ENCODE measurements at regions not wholly inside any gene's neighbourhood (a gene's known extent, or its start where the extent isn't known, plus 50 kb on each side); places are given as distances from the start of the nearest gene placed in this dataset.

GRCh38 chr16:88319116-88319965, 63.4 kb upstream of the ZNF469 start:
- Histone ChIP-seq H3K9ac (ENCODE audit: low read depth in 1 of 3, low read length in 3 of 3) (no peak overlapping the region), H3K36me3 (ENCODE audit: control insufficient read depth in 3 of 3, insufficient read depth in 3 of 3, low read length in 3 of 3) (no peaks in the 10 kb centered on the region), H3K27me3 (ENCODE audit: control insufficient read depth in 3 of 3, insufficient read depth in 3 of 3, low read length in 3 of 3) (peaks cover 5 to 22% (median 17%) of the 10 kb centered on the region in 3 donors), H3K4me3 (ENCODE audit: low read length in 3 of 3) (no peak overlapping the region), H3K9me3 (ENCODE audit: control insufficient read depth in 3 of 3, low read length in 3 of 3) (no peaks in the 10 kb centered on the region), H3K27ac (ENCODE audit: low read depth, low read length) (no peak overlapping the region), H3K4me1 (ENCODE audit: control insufficient read depth in 3 of 3, insufficient read depth in 3 of 3, low read length in 3 of 3) (peaks cover 6 to 16% (median 9%) of the 10 kb centered on the region in 3 donors)

DNA sequence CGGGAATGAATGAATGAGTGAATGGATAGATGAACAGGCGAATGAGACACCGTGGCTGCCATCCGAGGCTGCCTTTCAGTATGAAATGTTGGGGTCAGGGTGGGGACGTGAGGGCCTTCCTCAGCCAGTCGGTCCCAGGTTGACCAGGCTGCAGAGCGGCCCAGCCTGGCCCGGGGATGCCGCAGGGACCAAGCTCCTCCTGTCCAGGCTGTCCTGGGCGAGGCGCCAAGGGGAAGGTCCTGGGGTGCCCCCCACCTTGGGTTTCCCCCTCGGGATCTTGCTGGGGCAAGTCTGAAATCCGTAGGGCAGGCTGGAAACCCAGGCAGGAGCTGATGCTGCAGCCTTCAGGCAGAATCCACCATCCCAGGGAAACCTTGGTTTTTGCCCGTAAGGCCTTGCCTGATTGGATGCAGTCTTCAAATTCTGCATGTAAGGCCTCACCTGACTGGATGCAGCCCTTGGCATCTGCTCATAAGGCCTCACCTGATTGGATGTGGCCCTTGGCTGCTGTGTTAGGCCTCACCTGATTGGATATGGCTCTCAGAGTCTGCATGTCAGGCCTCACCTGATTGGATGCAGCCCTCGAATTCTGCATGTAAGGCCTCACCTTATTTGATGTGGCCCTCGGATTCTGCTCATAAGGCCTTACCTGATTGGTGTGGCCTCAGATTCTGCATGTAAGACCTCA, 61.7 kb upstream of the ZNF469 start:
- Histone ChIP-seq H3K4me3 (ENCODE audit: low read length in 3 of 3) (no peak overlapping the region), H3K4me1 (ENCODE audit: control insufficient read depth in 3 of 3, insufficient read depth in 3 of 3, low read length in 3 of 3) (peaks cover 6 to 16% (median 9%) of the 10 kb centered on the region in 3 donors), H3K27ac (ENCODE audit: low read depth, low read length) (no peak overlapping the region), H3K9ac (ENCODE audit: low read depth in 1 of 3, low read length in 3 of 3) (no peak overlapping the region), H3K9me3 (ENCODE audit: control insufficient read depth in 3 of 3, low read length in 3 of 3) (no peaks in the 10 kb centered on the region), H3K27me3 (ENCODE audit: control insufficient read depth in 3 of 3, insufficient read depth in 3 of 3, low read length in 3 of 3) (peaks cover 5 to 14% (median 11%) of the 10 kb centered on the region in 3 donors), H3K36me3 (ENCODE audit: control insufficient read depth in 3 of 3, insufficient read depth in 3 of 3, low read length in 3 of 3) (no peaks in the 10 kb centered on the region)

DNA sequence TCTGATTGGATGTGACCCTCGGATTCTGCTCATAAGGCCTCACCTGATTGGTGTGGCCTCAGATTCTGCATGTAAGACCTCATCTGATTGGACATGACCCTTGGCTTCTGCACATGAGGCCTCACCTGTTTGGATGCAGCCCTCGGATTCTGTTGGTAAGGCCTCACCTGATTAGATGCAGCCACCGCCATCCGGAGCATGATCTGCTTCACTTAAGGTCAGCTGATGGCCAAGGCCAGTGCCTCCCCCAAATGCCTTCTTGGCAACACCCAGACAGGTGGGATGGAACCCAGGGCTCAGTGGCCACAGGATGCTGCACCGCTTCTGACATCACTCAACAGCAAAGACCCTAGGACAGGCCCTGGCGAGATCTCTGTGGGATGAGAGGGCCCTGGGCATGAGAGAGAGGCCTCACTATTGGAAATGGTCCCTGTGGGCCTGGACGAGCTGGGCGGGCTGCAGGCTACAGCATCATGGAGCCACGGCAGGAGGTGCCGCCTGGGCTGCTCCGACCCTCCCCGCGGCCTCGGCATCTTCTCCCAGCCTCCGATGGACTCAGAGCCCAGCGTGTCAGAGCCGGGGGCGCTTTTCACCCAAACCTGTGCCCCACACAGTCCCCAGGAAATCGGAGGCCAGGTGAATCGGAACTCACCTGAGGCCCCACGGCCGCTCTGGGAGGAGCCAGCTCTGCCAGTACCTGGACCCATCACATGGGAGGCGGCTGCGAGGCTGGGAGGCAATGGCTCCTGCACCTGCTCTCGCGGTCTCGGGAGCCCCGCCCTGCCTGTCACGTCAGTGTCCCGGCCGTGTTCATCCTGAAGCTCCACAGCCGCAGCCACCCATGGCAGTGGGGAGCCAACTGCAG, 60.9 kb upstream of the ZNF469 start:
- no peak overlapping the region for H3K4me3 ChIP-seq (ENCODE audit: low read length in 3 of 3)
- no peak overlapping the region for H3K9ac ChIP-seq (ENCODE audit: low read depth in 1 of 3, low read length in 3 of 3)
- H3K27ac ChIP-seq (ENCODE audit: low read depth, low read length), result no peak overlapping the region
- no peaks in the 10 kb centered on the region for H3K36me3 ChIP-seq (ENCODE audit: control insufficient read depth in 3 of 3, insufficient read depth in 3 of 3, low read length in 3 of 3)
- peaks cover 6 to 16% (median 9%) of the 10 kb centered on the region in 3 donors for H3K4me1 ChIP-seq (ENCODE audit: control insufficient read depth in 3 of 3, insufficient read depth in 3 of 3, low read length in 3 of 3)
- no peaks in the 10 kb centered on the region for H3K9me3 ChIP-seq (ENCODE audit: control insufficient read depth in 3 of 3, low read length in 3 of 3)
- H3K27me3 ChIP-seq (ENCODE audit: control insufficient read depth in 3 of 3, insufficient read depth in 3 of 3, low read length in 3 of 3), result peaks cover 5 to 11% (median 9%) of the 10 kb centered on the region in 3 donors

- no peak overlapping the region for H3K27ac ChIP-seq (ENCODE audit: low read depth, low read length)
- H3K4me3 ChIP-seq (ENCODE audit: low read length in 3 of 3), result no peak overlapping the region
- no peaks in the 10 kb centered on the region for H3K36me3 ChIP-seq (ENCODE audit: control insufficient read depth in 3 of 3, insufficient read depth in 3 of 3, low read length in 3 of 3)
- H3K9me3 ChIP-seq (ENCODE audit: control insufficient read depth in 3 of 3, low read length in 3 of 3), result no peaks in the 10 kb centered on the region
- no peak overlapping the region for H3K9ac ChIP-seq (ENCODE audit: low read depth in 1 of 3, low read length in 3 of 3)
- peaks cover under 1 to 6% (median 4%) of the 10 kb centered on the region in 3 donors for H3K27me3 ChIP-seq (ENCODE audit: control insufficient read depth in 3 of 3, insufficient read depth in 3 of 3, low read length in 3 of 3)
- H3K4me1 ChIP-seq (ENCODE audit: control insufficient read depth in 3 of 3, insufficient read depth in 3 of 3, low read length in 3 of 3), result peaks cover 3 to 10% (median 6%) of the 10 kb centered on the region in 3 donors
Observed at GRCh38 chr16:88322500-88322970, 60.2 kb upstream of the ZNF469 start.

DNA sequence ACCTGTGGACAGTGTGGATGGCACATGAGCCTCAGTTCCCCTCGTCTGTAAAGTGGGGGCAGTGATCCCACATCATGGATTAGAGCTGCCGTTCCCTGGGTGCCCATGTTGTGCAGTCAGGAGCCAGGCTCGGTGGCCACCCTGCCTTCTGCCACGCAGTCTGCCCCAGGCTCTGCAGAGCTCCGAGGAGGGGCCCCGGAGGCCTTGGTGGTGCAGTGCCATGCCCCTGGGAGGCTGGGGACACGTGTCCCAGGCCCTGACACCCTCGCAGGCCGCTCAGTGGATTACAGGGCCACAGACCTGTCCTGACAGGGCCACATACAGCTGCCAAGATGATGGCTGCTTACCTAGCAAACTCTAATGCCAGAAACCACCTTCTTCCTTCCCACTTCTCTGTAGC, 59.7 kb upstream of the ZNF469 start:
- Histone ChIP-seq H3K9me3 (ENCODE audit: control insufficient read depth in 3 of 3, low read length in 3 of 3) (no peaks in the 10 kb centered on the region), H3K4me1 (ENCODE audit: control insufficient read depth in 3 of 3, insufficient read depth in 3 of 3, low read length in 3 of 3) (peaks cover 0 to 7% (median under 1%) of the 10 kb centered on the region in 3 donors), H3K4me3 (ENCODE audit: low read length in 3 of 3) (no peak overlapping the region), H3K27me3 (ENCODE audit: control insufficient read depth in 3 of 3, insufficient read depth in 3 of 3, low read length in 3 of 3) (peaks cover 0 to 6% (median 4%) of the 10 kb centered on the region in 3 donors), H3K36me3 (ENCODE audit: control insufficient read depth in 3 of 3, insufficient read depth in 3 of 3, low read length in 3 of 3) (no peaks in the 10 kb centered on the region), H3K27ac (ENCODE audit: low read depth, low read length) (no peak overlapping the region), H3K9ac (ENCODE audit: low read depth in 1 of 3, low read length in 3 of 3) (no peak overlapping the region)

DNA sequence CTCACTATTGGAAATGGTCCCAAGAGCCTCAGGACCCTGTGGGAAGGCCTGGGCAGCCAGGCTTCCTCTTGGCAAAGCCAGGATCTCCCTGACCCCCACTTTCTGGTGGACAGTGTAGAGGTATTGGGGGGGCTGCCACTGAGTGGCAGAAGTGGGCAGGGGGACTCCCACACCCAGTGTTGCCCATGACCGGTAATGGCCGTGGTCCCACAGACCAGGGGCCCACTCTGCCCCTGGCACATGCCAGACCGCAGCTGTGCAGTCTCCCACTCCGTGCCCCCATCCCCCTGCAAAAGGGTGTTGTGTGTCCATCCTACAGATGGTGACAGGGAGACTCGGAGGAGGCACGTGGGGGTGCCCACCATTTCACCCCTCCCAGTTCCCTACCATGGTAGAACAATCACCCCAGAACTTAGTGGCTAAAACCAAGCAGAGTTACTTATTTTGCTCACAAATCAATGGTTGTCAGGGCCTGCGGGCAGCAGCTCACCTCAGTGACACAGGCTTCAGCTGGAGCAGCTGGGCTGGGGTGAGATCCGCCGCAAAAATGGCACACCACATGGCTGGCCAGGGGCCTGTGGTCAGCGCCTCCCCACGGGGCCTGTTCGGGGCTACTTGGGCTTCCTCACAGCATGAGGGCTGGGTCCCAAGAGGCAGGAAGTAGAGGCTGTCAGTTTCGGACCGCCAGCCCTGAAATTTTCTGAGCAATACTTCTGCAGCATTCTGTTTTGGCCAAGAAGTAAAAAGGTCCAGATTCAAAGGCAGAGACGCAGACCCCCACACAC, 59.0 kb upstream of the ZNF469 start:
- H3K4me1 ChIP-seq (ENCODE audit: control insufficient read depth in 3 of 3, insufficient read depth in 3 of 3, low read length in 3 of 3), result no peaks in the 10 kb centered on the region
- no peak overlapping the region for H3K27ac ChIP-seq (ENCODE audit: low read depth, low read length)
- peaks cover 0 to 4% (median under 1%) of the 10 kb centered on the region in 3 donors for H3K27me3 ChIP-seq (ENCODE audit: control insufficient read depth in 3 of 3, insufficient read depth in 3 of 3, low read length in 3 of 3)
- no peak overlapping the region for H3K9ac ChIP-seq (ENCODE audit: low read depth in 1 of 3, low read length in 3 of 3)
- H3K9me3 ChIP-seq (ENCODE audit: control insufficient read depth in 3 of 3, low read length in 3 of 3), result no peaks in the 10 kb centered on the region
- no peak overlapping the region for H3K4me3 ChIP-seq (ENCODE audit: low read length in 3 of 3)
- H3K36me3 ChIP-seq (ENCODE audit: control insufficient read depth in 3 of 3, insufficient read depth in 3 of 3, low read length in 3 of 3), result no peaks in the 10 kb centered on the region

GRCh38 chr16:88325087-88325750, 57.5 kb upstream of the ZNF469 start:
- peaks cover 0 to 4% (median 0%) of the 10 kb centered on the region in 3 donors for H3K27me3 ChIP-seq (ENCODE audit: control insufficient read depth in 3 of 3, insufficient read depth in 3 of 3, low read length in 3 of 3)
- no peaks in the 10 kb centered on the region for H3K9me3 ChIP-seq (ENCODE audit: control insufficient read depth in 3 of 3, low read length in 3 of 3)
- no peak overlapping the region for H3K9ac ChIP-seq (ENCODE audit: low read depth in 1 of 3, low read length in 3 of 3)
- H3K27ac ChIP-seq (ENCODE audit: low read depth, low read length), result no peak overlapping the region
- no peak overlapping the region for H3K4me3 ChIP-seq (ENCODE audit: low read length in 3 of 3)
- no peaks in the 10 kb centered on the region for H3K4me1 ChIP-seq (ENCODE audit: control insufficient read depth in 3 of 3, insufficient read depth in 3 of 3, low read length in 3 of 3)
- no peaks in the 10 kb centered on the region for H3K36me3 ChIP-seq (ENCODE audit: control insufficient read depth in 3 of 3, insufficient read depth in 3 of 3, low read length in 3 of 3)

DNA sequence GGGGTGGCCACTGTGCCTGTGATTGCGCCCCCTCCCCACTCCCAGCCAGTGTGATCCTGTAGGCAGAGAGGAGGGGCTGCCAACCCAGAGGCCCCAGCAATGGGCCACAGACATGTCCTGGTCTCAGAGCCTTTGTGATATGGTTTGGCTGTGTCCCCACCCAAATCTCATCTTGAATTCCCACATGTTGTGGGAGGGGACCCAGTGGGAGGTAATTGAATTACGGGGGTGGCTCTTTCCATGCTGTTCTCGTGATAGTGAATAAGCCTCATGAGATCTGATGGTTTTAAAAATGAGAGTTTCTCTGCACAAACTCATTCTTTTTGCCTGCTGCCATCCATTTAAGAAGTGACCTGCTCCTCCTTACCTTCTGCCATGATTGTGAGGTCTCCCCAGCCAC, 56.8 kb upstream of the ZNF469 start:
- Histone ChIP-seq H3K27ac (ENCODE audit: low read depth, low read length) (no peak overlapping the region), H3K4me1 (ENCODE audit: control insufficient read depth in 3 of 3, insufficient read depth in 3 of 3, low read length in 3 of 3) (no peaks in the 10 kb centered on the region), H3K27me3 (ENCODE audit: control insufficient read depth in 3 of 3, insufficient read depth in 3 of 3, low read length in 3 of 3) (peaks cover 0 to 4% (median 0%) of the 10 kb centered on the region in 3 donors), H3K36me3 (ENCODE audit: control insufficient read depth in 3 of 3, insufficient read depth in 3 of 3, low read length in 3 of 3) (no peaks in the 10 kb centered on the region), H3K9me3 (ENCODE audit: control insufficient read depth in 3 of 3, low read length in 3 of 3) (no peaks in the 10 kb centered on the region), H3K9ac (ENCODE audit: low read depth in 1 of 3, low read length in 3 of 3) (no peak overlapping the region), H3K4me3 (ENCODE audit: low read length in 3 of 3) (no peak overlapping the region)

Measured in skeletal muscle tissue (tissue), 3 donors.